ENCODE measurements at regions not wholly inside any gene's neighbourhood (a gene's known extent, or its start where the extent isn't known, plus 50 kb on each side); places are given as distances from the start of the nearest gene placed in this dataset.
A peak's percentile ranks its signal among the peaks of the same experiment; 100 is the strongest.

DNA sequence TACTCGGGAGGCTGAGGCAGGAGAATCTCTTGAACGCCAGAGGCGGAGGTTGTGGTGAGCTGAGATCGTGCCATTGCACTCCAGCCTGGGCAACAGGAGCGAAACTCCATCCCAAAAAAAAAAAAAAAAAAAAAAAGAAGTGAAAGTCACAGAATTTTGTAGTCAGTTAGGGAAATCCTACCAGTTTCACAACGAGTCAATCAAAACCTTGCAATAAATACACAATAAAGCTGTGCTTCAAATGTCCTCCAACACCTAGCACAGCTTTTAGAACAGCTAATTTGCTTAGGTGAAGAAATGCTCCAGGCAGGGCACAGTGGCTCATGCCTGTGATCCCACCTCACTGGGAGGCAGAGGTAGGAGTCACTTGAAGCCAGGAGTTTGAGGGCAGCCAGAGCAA, 112.8 kb upstream of the ATF7IP start:
- DNase-seq (ENCODE audit: low read depth in 4 of 4, low spot score in 1 of 4): no peak

DNA sequence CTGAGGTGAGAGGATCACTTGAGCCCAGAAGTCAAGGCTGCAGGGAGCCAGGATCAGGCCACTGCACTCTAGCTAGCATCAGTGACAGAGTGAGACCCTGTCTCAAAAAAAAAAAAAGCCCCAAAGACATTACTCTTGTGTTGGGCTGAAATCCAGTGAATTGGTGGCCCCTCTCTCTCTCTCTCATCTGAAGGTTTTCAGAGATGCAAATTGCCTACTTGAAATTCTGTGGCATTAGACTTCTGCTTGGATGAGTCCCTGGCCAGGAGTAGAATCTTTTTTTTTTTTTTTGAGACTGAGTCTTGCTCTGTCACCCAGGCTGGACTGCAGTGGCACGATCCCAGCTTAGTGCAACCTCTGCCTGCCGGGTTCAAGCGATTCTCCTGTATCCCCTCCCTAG, 112.0 kb upstream of the ATF7IP start:
- DNase-seq (ENCODE audit: low read depth in 4 of 4, low spot score in 1 of 4): no peak

DNA sequence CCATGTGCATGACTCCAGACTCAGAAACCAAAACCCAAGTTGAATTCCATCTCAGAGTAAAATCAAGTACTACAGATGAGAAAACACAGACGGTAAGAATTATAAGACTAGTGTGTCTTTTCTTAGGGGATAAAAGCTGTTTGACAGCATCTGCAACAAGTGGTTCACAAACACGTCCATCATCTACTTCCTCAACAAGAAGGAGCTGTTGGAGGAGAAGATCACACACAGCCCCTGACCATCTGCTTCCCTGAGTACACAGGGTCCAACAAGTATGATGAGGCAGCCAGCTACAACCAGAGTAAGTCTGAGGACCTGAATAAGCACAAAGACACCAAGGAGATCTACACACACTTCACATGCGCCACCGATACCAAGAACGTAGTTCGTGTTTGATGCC, 110.7 kb upstream of the ATF7IP start:
- no peak for DNase-seq (ENCODE audit: low read depth in 4 of 4, low spot score in 1 of 4)

DNA sequence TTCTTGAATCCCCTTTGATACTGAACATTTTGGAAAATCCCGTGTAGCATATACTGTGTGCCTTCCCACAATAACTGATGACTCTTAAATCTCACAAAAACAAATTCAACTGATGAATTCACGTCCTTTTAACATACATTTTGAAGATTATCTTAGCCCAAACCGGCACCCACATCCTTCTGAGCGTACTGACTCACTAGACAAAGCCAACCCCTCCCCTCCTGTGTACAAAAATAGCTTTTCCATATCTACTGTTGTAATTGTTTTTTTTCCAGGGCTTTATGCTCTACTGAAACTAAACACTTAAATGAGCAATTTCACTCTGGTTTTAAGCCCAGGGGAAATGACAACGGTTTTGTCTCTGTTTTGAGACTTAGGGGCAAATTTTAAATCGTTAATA, 109.4 kb upstream of the ATF7IP start:
- DNase-seq (ENCODE audit: low read depth in 4 of 4, low spot score in 1 of 4): no peak

DNA sequence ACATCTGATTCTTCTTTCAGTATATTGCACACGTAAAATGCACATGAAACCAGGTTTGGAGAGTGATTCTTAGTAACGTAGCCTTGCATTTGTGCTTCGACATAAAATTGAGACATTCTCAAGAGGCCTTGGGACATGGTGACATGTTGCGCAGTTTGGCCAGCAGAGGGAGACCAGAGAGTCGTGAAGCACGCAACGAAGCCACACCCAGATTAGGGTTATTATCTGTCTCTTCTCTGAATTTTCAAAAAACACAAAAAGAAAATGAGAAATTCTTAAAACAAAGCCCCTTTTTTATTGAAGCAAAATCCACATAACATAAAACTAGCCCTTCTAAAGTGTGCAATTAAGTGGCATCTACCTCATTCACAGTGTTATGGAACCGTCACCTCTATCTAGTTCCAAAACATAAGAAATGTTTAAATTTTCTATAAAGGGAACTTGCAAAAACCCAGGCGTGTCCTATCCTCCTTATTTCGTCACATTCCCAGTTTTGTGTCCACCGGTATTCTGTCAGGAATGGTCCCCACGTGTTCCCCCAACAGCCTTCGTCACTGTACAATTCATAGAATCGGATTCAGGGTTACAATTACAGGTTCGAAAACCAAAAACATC, 108.8 kb upstream of the ATF7IP start:
- peak; percentile 17 to 58 (median 38) for DNase-seq (ENCODE audit: low read depth in 4 of 4, low spot score in 1 of 4)

DNA sequence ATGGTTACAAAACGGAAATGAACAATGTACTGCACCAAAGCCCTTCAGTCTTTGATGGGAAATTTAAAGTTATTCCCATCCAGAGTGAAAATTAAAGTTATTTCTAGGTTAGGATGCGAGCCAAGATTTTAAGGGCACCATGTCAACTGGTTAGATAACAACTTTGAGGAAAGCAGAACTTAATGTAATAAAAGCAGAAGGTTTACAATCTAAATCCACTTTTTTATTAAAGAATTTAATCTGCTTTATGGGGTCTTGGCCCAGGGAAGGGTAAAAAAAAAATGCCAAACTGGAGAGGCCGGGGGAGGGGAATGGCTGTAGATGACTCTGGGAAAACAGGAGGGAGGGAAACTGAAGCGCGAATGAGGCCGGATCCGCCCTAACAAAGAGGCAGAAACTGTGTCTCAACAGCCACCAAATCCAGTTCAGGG, 108.2 kb upstream of the ATF7IP start:
- no peak for DNase-seq (ENCODE audit: low read depth in 4 of 4, low spot score in 1 of 4)

DNA sequence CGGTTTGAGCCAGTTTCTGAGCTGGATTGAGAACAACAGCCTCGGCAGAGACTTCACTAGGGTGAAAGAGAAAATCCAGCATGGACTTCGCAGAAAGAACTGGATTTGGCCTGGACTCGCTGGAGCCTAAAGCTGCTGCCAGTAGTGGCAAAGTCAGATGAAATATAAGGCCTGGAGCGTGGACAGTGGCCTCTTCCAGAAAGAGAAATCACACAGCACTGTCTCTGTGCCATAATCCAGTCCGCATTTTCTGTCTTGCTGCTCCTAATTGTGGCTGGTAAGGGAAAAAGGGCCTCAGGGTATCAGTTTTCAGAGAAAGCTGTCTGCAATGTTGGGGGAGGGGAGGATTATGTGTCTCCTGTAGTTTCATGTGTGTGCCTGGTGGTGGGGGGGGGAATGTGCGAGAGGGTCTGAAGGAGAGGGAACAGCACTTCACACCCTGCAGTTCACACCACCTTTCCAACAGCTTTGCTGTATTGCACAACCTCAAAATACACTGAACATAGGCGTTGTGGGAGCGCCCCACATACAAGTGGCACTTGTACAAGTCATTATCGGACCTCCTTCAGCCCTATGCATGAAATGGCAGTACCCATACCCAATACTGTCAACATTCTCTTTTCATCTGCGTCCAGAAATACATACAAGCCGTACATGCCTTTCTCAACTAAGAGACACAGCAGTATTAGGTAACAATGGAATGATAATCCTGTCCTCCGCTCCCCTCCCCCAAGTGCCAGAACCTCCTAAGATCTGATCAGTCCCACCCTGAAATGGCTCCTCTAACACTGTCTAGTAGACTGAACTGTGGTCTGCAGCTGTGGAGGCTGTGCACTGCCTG, 107.5 kb upstream of the ATF7IP start:
- DNase-seq (ENCODE audit: low read depth in 4 of 4, low spot score in 1 of 4): peak; percentile 58 to 75 (median 66)

DNA sequence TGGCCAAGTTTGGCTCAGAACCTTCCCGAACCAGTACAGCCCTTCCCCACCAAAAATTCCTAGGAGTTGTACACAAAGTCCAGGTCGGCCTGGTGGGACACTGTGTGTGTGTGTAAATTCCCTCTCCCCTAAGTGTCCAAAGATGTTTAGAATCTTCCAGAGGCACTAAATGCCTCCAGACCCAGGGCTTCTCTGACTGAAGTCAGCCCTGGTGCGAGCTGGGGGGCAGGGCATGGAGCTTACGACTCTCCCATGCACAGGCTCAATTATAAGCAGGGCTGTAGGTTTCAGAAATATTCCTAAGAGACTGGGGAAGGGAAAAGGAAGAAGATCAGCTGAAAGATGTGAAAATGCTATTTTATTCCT, 106.9 kb upstream of the ATF7IP start:
- no peak for DNase-seq (ENCODE audit: low read depth in 4 of 4, low spot score in 1 of 4)

DNA sequence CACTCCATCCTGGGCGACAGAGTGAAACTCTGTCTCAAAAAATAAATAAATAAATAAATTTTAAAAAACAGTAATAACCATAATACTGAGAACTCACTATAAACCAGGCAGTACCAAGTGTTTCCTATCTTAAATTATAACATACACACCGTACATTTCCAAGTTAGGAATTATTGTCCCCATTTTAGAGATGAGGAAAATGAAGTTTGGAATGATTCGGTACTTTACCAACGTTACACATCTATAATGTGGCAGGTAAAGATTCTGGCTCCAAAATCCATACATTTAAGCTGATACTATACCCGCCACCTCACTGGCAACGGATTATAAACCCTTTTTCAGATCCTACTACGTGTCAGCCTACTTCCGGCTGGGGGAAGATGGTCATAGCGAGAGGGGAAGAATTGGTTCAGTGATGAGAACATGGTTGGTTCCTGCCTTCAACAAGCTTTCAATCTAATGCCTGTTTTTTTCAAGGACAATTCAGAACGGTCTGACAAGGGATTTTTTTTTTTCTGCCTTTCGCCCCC, 105.9 kb upstream of the ATF7IP start:
- DNase-seq (ENCODE audit: low read depth in 4 of 4, low spot score in 1 of 4): no peak

DNA sequence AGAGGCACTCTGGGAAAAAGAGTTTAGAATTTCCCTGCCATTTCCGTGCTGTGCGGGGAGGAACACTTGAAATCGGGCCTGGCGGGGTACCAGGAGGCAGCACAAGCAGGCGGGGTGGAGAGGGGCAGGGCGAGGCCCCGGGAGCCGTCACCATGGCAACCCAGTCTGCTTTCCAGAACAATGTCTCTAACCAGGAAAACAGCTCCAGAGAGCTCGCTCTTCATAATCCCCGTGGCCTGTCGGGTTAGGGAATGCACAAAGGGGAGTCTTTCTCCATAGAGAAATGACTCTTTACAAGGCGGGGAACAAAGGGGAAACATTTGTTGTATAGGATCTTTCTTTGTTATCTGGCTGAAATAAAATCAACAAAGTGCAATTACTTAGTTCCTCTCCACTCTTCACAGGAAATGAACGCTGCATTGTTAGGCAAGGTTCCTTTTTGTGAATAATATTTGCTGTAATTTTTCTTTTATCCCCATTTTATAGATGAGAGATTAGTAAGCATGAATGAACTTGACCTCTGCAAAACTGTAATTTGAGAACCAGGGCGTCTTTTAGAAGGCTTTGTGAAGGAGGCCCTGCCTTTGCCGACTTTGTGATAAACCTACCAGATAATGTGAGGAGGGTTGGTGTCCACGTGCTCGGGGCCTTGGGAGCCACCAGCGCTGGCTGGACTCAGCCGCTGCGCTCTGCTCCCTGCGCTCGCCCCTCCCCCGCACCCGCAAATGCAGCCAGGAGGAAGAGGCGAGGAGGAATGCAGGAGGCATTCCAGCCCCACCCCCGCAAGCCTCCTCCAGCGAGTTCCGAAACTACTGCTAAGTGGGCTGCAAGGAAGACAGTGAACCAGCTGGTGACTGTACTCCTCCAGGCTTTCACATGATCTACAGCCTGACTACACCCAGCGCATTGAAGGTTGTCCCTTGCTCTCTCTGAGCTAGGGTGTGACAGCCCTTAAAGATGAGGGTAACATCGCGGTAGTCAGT, 105.2 kb upstream of the ATF7IP start:
- DNase-seq (ENCODE audit: low read depth in 4 of 4, low spot score in 1 of 4): no peak

DNA sequence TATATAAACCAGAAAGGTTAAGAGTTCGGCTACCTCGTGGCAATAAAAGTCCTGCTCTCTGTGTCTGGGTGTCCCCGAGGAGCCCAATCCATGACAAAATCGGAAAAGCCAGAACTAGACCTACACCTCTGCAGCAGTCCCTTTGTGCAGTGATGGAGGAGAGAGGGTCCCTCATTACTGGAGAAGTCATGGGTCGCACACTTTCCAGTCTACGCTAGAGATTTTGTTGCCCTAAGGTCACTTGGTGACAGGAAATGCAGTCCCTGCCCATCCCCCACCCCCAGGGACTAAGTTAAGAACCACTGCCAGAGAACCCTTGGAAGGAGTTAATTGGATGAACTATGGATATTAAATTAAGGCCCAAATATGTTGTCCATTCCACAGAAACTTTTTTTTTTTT, 104.4 kb upstream of the ATF7IP start:
- no peak for DNase-seq (ENCODE audit: low read depth in 4 of 4, low spot score in 1 of 4)

DNA sequence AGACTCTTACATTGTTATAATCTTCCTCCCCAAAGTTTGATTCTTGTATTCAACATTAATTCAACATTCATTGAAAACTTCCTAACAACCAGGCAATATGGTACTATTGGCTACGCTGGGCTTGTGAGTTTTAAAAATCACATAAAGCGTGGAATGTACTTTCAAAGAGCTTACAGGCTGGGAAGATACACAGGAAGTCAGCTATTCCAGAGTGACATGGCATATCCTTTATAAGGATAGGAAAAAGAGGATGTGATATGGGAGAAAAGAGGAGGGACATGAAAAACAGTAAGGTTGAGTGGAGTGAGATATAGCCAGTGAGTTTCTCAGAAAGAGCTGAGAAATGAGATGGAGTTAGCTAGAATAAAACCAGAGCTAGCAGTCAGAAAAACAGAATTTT, 103.6 kb upstream of the ATF7IP start:
- no peak for DNase-seq (ENCODE audit: low read depth in 4 of 4, low spot score in 1 of 4)

DNA sequence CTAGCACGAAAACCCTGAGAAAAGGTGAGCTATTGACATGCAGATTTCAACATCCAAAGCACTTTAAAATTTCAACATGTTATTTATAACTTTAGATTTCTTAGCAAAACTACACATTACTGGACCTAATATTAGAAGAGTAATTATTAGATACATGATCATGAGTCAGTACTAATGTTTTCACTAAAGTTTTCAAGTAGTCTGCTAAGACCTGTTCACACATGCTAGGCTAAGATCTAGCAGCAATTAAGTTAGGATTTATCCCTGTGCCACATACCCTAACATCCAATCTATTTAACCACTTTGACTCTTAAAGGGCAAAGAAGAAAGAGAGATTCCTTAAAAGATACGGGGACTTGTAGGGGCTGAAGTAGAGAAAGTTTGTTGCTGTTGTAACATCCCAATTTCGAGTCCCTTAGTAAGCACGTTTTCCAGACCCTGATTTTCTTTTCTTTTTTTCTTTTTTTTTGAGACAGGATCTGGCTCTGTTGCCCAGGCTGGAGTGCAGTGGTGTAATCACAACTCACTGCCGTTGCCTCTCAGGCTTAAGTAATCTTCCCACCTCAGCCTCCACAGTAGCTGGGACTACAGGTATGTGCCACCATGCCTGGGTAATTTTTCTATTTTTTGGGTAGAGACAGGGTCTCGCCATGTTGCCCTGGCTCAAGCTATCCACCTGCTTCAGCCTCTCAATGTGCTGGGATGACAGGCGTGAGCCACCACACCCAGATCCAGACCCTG, 102.5 kb upstream of the ATF7IP start:
- no peak for DNase-seq (ENCODE audit: low read depth in 4 of 4, low spot score in 1 of 4)

DNA sequence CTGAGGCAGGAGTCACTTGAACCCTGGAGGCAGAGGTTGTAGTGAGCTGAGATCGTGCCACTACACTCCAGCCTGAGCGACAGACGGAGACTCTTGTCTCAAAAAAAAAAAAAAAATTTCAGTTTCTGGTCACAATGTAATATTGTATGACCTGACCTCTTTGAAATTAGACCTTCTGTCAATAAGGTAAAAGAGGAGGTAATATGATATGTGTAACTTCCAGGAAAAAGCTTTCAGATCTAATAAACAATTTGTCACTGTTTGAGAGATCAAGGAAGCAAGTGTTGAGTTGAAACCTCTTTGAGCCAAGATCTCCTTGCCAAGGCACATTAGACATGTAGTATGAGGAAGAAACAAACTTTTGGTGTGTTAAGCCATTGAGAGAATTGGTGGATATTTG, 101.7 kb upstream of the ATF7IP start:
- no peak for DNase-seq (ENCODE audit: low read depth in 4 of 4, low spot score in 1 of 4)

DNA sequence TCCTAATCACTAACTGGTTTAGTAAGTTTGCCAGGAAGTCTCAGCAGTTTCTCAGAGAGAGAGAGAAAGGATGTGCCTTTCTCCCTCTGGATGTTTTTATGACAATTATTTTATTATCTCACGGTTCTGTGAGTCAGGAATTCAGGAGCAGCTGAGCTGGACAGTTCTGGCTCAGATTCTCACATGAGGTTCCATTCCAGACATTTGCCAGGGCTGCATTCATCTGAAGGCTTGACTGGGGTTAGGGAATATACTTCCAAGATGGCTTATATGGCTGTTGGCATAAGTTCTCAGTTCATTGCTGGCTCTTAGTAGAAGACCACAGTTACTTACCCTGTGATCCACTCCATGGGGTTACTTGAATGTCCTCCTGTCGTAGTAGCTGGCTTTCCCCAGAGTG, 101.2 kb upstream of the ATF7IP start:
- no peak for DNase-seq (ENCODE audit: low read depth in 4 of 4, low spot score in 1 of 4)

DNA sequence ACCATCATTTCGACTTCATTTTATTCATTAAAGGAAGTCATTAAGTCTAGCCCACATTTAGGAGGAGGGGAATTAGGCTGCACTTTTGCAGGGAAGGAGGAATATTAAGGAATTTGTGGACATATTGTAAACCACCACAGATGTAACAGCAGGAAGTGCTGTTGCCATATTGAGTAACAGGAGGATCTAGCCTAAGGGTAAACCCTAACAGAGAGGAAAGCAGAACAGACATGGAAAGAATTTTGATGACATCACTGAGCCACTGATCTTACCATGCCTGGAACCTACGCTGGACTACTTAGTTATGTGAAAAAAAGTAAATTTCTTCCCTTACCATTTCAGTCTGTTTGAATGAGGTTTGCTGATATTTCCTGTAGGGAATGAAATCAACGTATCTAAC, 100.7 kb upstream of the ATF7IP start:
- no peak for DNase-seq (ENCODE audit: low read depth in 4 of 4, low spot score in 1 of 4)

DNA sequence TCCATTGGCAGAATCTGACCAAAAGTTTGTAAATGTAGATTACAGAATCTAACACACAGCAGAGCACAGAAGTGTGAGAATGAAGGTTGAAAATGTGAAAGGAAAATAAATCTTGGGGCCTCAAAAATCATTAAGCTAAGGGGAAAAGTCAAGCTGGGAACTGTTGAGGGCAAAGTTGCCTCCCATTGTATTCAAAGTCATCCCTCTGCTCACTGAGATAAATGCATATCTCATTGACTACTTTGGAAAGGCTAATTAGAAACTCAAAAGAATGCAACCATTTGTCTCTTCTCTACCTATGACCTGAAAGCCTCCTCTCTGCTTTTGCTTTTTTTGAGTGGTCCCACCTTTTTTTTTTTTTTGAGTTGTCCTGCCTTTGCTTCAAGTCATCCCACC, 97.4 kb upstream of the ATF7IP start:
- DNase-seq (ENCODE audit: low read depth in 4 of 4, low spot score in 1 of 4): no peak

DNA sequence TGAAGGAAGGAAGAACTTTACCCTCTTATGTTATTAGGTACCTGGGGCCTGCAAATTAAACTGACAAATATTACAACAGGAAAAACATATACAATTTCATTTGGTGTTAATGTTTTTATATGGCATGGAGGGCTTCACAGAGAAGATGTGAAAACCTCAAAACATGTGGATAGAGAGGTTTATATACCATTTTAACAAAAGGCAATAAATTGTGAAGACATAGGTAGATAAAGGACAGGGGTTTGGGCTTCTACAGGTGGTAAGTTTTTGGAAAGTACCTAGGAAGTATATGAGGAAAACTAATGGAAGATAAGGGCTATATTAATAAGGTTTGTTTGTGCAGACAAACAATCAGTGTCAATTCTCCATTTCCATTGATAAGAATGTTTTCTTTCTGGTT, 95.1 kb upstream of the ATF7IP start:
- DNase-seq (ENCODE audit: low read depth in 4 of 4, low spot score in 1 of 4): no peak

DNA sequence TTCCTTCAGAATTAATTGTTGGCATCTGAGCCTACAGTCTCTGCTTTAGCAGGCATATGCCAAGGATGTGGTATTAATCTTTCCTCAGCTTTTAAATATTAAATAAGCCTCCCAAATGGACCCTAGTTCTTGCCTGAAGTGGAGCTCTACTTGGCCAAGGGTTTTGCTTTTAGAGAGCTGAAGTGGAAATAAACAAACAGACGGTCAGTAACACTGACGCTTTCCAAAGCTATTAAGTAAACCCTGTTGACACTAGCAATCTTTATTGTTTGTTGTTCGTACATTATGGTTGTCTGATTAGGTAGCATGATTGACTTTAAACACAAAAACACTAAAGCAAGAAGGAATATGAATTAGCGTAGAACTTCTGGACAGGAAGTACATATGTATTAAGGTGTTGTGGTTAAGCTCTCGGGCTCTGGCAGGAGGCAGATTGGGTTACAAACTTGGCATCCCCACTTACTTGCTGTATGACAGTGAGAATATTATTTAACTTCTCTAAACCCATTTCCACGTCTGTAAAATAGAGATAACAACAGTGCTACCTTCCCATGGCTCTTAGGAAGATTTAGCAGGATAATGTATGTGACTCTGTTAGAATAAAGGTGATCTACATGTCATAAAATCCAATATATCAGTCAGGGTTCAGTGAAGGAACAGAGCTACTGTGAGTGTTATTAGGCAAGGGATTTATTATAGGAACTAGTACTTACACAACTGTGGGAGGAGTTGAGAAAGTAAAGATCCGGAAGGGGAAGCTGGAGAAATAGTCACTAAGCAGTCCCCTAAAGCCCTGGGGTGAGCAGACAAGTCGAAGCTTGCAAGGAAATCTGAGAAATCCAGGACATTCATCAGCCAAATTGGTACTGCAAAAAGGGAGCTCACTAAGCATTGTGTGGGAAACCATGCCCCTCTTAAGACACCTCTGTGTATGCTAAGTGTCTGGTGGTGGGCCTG, 92.2 kb upstream of the ATF7IP start:
- no peak for DNase-seq (ENCODE audit: low read depth in 4 of 4, low spot score in 1 of 4)

DNA sequence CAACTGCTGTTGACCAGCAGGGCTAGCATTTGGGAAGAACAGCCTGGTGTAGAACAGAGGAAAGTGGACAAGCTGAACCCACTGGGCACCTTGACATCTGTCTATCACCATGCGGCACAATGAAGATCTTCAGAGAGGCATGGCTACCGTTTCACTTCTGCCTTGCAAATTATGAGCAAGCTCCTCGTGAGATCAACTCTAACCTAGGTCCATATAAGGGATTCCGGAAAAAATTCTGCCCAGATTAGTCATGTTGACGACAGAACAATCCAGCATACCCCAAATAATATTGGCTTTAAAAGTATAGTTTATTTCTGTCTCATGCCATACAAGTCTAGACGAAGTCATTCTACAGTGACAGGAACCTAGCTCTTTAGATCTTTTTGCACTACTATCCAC, 91.6 kb upstream of the ATF7IP start:
- DNase-seq (ENCODE audit: low read depth in 4 of 4, low spot score in 1 of 4): no peak
